WERI-Rb-1 (cell line): ENCODE measurements at regions not wholly inside any gene's neighbourhood (a gene's known extent, or its start where the extent isn't known, plus 50 kb on each side); places are given as distances from the start of the nearest gene placed in this dataset.

ENCODE experiments used
- DNase-seq: peaks from one replicate; pipeline ENCODE4 v3.0.0-alpha.2; 2020
- H3K27ac ChIP-seq: fragments of 250-450 bp; sonication (Bioruptor Pico); 2 replicates; pipeline ENCODE4 v1.5.1; 2020; ENCODE audit warnings: mild to moderate bottlenecking, moderate library complexity
- H3K27me3 ChIP-seq: fragments of 250-450 bp; sonication (Bioruptor Pico); 2 replicates; pipeline ENCODE4 v1.5.1; 2021; ENCODE audit warnings: mild to moderate bottlenecking, low read depth, moderate library complexity; ENCODE audit not compliant: insufficient read depth, severe bottlenecking
- H3K36me3 ChIP-seq: fragments of 250-450 bp; sonication (Bioruptor Pico); 2 replicates; pipeline ENCODE4 v1.5.1; 2020; ENCODE audit warnings: mild to moderate bottlenecking, moderate library complexity
- H3K4me3 ChIP-seq: 2 replicates; pipeline ENCODE4 v1.5.1; 2011; ENCODE audit warnings: low read depth, mild to moderate bottlenecking, control low read depth, low read length
- H3K9me3 ChIP-seq: fragments of 250-450 bp; sonication (Bioruptor Pico); 2 replicates; pipeline ENCODE4 v1.5.1; 2021; ENCODE audit warnings: mild to moderate bottlenecking, moderate library complexity; ENCODE audit not compliant: severe bottlenecking
- TF ChIP-seq, protein P1 (sequence below): IDR thresholded peaks from 2 replicates; pipeline ENCODE4 v1.5.1; 2011; ENCODE audit warnings: low read depth, mild to moderate bottlenecking, control low read depth, inconsistent platforms, low read length

DNA sequence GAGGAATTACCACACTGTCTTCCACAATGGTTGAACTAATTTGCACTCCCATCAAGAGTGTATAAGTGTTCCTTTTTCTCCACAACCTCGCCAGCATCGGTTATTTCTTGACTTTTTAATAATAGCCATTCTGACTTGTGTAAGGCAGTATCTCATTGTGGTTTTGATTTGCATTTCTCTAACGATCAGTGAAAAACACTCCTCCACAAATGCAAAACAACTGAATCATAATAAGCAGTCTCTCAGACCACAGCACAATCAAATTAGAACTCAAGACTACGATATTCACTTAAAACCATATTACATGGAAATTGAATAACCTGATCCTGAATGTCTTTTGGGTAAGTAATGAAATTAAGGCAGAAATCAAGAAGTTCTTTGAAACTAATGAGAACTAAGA is 371.7 kb downstream of the CXXC4 start:
- H3K27me3 ChIP-seq, result no peaks in the 10 kb centered on the region
- H3K4me3 ChIP-seq, result no peak overlapping the region
- H3K36me3 ChIP-seq, result no peaks in the 10 kb centered on the region
- H3K27ac ChIP-seq, result no peak overlapping the region
- DNase-seq, result no peak
- no peaks in the 10 kb centered on the region for H3K9me3 ChIP-seq
- TF ChIP-seq, protein P1, sequence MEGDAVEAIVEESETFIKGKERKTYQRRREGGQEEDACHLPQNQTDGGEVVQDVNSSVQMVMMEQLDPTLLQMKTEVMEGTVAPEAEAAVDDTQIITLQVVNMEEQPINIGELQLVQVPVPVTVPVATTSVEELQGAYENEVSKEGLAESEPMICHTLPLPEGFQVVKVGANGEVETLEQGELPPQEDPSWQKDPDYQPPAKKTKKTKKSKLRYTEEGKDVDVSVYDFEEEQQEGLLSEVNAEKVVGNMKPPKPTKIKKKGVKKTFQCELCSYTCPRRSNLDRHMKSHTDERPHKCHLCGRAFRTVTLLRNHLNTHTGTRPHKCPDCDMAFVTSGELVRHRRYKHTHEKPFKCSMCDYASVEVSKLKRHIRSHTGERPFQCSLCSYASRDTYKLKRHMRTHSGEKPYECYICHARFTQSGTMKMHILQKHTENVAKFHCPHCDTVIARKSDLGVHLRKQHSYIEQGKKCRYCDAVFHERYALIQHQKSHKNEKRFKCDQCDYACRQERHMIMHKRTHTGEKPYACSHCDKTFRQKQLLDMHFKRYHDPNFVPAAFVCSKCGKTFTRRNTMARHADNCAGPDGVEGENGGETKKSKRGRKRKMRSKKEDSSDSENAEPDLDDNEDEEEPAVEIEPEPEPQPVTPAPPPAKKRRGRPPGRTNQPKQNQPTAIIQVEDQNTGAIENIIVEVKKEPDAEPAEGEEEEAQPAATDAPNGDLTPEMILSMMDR, result no peak

DNA sequence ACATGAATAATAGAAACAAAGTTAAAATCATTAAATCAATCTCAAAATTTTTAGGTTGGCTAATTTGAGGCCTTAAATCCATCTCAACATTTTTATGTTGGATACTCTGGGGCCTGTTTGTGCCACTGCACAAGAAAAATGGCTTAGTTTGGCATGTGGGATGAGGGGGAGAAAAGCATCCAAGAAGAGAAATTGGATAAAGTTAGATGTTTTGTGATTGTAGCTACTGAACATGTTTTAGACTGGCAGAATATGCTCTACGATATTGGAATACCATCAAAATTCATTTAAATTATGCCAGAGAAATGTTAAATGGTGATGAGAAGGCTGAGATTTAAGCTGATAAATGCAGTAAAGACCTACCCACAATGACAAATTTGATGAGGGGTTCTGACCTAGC is 376.9 kb downstream of the CXXC4 start:
- TF ChIP-seq, protein P1, result no peak
- Histone ChIP-seq H3K27ac (no peak overlapping the region), H3K27me3 (no peaks in the 10 kb centered on the region), H3K4me3 (no peak overlapping the region), H3K36me3 (no peaks in the 10 kb centered on the region), H3K9me3 (peaks cover 4% of the 10 kb centered on the region)
- DNase-seq, result no peak

- no peak for DNase-seq
Observed at GRCh38 chr4:104113850-104114249, 380.8 kb downstream of the CXXC4 start.

GRCh38 chr4:104099141-104099540 is 379.4 kb upstream of the TACR3 start:
- H3K9me3 ChIP-seq, result peaks cover 18% of the 10 kb centered on the region

More at GRCh38 chr4:104113850-104114249, 380.8 kb downstream of the CXXC4 start:
- H3K9me3 ChIP-seq, result peaks cover 4% of the 10 kb centered on the region
- no peak overlapping the region for H3K4me3 ChIP-seq
- no peaks in the 10 kb centered on the region for H3K27me3 ChIP-seq
- TF ChIP-seq, protein P1, result no peak
- no peaks in the 10 kb centered on the region for H3K36me3 ChIP-seq
- no peak overlapping the region for H3K27ac ChIP-seq

GRCh38 chr4:104093247-104093646 is 373.5 kb upstream of the TACR3 start:
- no peaks in the 10 kb centered on the region for H3K36me3 ChIP-seq
- no peaks in the 10 kb centered on the region for H3K27me3 ChIP-seq
- TF ChIP-seq, protein P1, result no peak
- no peak overlapping the region for H3K4me3 ChIP-seq
- DNase-seq, result no peak
- H3K9me3 ChIP-seq, result peaks cover 10% of the 10 kb centered on the region
- H3K27ac ChIP-seq, result no peak overlapping the region

More at GRCh38 chr4:104099141-104099540, 379.4 kb upstream of the TACR3 start:
- no peaks in the 10 kb centered on the region for H3K36me3 ChIP-seq
- H3K27ac ChIP-seq, result no peak overlapping the region
- TF ChIP-seq, protein P1, result no peak
- H3K27me3 ChIP-seq, result no peaks in the 10 kb centered on the region
- DNase-seq, result no peak
- no peak overlapping the region for H3K4me3 ChIP-seq

- DNase-seq, result no peak
- Histone ChIP-seq H3K36me3 (no peaks in the 10 kb centered on the region), H3K27ac (no peak overlapping the region), H3K9me3 (peaks cover 4% of the 10 kb centered on the region), H3K27me3 (no peaks in the 10 kb centered on the region), H3K4me3 (no peak overlapping the region)
- TF ChIP-seq, protein P1, result no peak
Observed at GRCh38 chr4:104073229-104073628, 353.4 kb upstream of the TACR3 start.
